ENCODE measurements at regions not wholly inside any gene's neighbourhood (a gene's known extent, or its start where the extent isn't known, plus 50 kb on each side); places are given as distances from the start of the nearest gene placed in this dataset.

GRCh38 chr13:72149701-72150100 is 282.7 kb upstream of the DACH1 start:
- TF ChIP-seq POLR2AphosphoS5 (IDR thresholded peaks at IDR 0.05; ENCODE audit: low read depth) (no peak), CTCF (IDR thresholded peaks at IDR 0.05; ENCODE audit: insufficient read depth, low read length) (no peak), SPI1 (IDR thresholded peaks at IDR 0.05; ENCODE audit: borderline replicate concordance, low read depth) (no peak), REST (IDR thresholded peaks at IDR 0.05; ENCODE audit: insufficient replicate concordance, low read depth) (no peak), GABPA (IDR thresholded peaks at IDR 0.05; ENCODE audit: low read depth) (no peak)
